ENCODE measurements at regions not wholly inside any gene's neighbourhood (a gene's known extent, or its start where the extent isn't known, plus 50 kb on each side); places are given as distances from the start of the nearest gene placed in this dataset.
A peak's percentile ranks its signal among the peaks of the same experiment; 100 is the strongest.

- Histone ChIP-seq H3K9me3 (ENCODE audit: control insufficient read depth in 4 of 4, low read length in 3 of 4) (no peaks in the 10 kb centered on the region), H3K27me3 (ENCODE audit: control insufficient read depth in 4 of 4, insufficient read depth in 4 of 4, low read length in 3 of 4) (peaks cover 0 to 4% (median 0%) of the 10 kb centered on the region in 4 donors), H3K36me3 (ENCODE audit: control insufficient read depth in 4 of 4, insufficient read depth in 3 of 4, low read depth in 1 of 4, low read length in 3 of 4) (no peaks in the 10 kb centered on the region), H3K9ac (ENCODE audit: low read depth in 1 of 2, low read length in 2 of 2) (no peak overlapping the region), H3K4me1 (ENCODE audit: control insufficient read depth in 4 of 4, insufficient read depth in 4 of 4, low read length in 3 of 4) (peaks cover 0 to 6% (median 2%) of the 10 kb centered on the region in 4 donors), H3K27ac (ENCODE audit: low read depth in 1 of 2, low read length in 2 of 2) (no peak overlapping the region), H3K4me3 (ENCODE audit: low read depth in 1 of 3, low read length in 3 of 3) (no peak overlapping the region)
- WGBS: 33% methylated on average over 3 of the region's 3 CpGs
- no peak for DNase-seq (ENCODE audit: low spot score)
- TF ChIP-seq RXRA (IDR thresholded peaks at IDR 0.05): no peak
- TF ChIP-seq HNF4A (conservative IDR thresholded peaks at IDR 0.05): peak; percentile 3 to 18
Observed at GRCh38 chrX:138761380-138761779, 49.9 kb upstream of the FGF13 start.
